WTC11 (cell line): ENCODE measurements at regions not wholly inside any gene's neighbourhood (a gene's known extent, or its start where the extent isn't known, plus 50 kb on each side); places are given as distances from the start of the nearest gene placed in this dataset.

Source experiments
- CBFB ChIP-seq: sonication (generic); formaldehyde crosslinking; IDR thresholded peaks from 2 replicates; pipeline ENCODE4 v1.8.1; 2022; ENCODE audit warnings: mild to moderate bottlenecking, low read depth, missing genetic modification reagents
- ZBTB43 ChIP-seq: sonication (generic); formaldehyde crosslinking; IDR thresholded peaks from 2 replicates; pipeline ENCODE4 v1.8.1; 2023; ENCODE audit warnings: mild to moderate bottlenecking, missing genetic modification reagents
- ZNF232 ChIP-seq: sonication (generic); formaldehyde crosslinking; IDR thresholded peaks from 2 replicates; pipeline ENCODE4 v1.8.0; 2022; ENCODE audit warnings: mild to moderate bottlenecking, missing genetic modification reagents
- TF ChIP-seq, protein P1 (sequence below): sonication (generic); formaldehyde crosslinking; IDR thresholded peaks from 2 replicates; pipeline ENCODE4 v1.8.0; 2022; ENCODE audit warnings: missing genetic modification reagents
- TF ChIP-seq, protein P2 (sequence below): sonication (generic); formaldehyde crosslinking; IDR thresholded peaks from 2 replicates; pipeline ENCODE4 v1.8.1; 2023; ENCODE audit warnings: mild to moderate bottlenecking, missing genetic modification reagents, moderate library complexity

GRCh38 chrX:125029131-125029530 lies 290.5 kb upstream of the TEX13C start:
- TF ChIP-seq, protein P1, sequence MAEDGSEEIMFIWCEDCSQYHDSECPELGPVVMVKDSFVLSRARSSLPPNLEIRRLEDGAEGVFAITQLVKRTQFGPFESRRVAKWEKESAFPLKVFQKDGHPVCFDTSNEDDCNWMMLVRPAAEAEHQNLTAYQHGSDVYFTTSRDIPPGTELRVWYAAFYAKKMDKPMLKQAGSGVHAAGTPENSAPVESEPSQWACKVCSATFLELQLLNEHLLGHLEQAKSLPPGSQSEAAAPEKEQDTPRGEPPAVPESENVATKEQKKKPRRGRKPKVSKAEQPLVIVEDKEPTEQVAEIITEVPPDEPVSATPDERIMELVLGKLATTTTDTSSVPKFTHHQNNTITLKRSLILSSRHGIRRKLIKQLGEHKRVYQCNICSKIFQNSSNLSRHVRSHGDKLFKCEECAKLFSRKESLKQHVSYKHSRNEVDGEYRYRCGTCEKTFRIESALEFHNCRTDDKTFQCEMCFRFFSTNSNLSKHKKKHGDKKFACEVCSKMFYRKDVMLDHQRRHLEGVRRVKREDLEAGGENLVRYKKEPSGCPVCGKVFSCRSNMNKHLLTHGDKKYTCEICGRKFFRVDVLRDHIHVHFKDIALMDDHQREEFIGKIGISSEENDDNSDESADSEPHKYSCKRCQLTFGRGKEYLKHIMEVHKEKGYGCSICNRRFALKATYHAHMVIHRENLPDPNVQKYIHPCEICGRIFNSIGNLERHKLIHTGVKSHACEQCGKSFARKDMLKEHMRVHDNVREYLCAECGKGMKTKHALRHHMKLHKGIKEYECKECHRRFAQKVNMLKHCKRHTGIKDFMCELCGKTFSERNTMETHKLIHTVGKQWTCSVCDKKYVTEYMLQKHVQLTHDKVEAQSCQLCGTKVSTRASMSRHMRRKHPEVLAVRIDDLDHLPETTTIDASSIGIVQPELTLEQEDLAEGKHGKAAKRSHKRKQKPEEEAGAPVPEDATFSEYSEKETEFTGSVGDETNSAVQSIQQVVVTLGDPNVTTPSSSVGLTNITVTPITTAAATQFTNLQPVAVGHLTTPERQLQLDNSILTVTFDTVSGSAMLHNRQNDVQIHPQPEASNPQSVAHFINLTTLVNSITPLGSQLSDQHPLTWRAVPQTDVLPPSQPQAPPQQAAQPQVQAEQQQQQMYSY (CRISPR knock-in tag) = no peak
- TF ChIP-seq ZBTB43 = no peak
- TF ChIP-seq, protein P2, sequence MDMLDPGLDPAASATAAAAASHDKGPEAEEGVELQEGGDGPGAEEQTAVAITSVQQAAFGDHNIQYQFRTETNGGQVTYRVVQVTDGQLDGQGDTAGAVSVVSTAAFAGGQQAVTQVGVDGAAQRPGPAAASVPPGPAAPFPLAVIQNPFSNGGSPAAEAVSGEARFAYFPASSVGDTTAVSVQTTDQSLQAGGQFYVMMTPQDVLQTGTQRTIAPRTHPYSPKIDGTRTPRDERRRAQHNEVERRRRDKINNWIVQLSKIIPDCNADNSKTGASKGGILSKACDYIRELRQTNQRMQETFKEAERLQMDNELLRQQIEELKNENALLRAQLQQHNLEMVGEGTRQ (CRISPR knock-in tag) = no peak
- no peak for TF ChIP-seq CBFB (CRISPR knock-in tag)
- TF ChIP-seq ZNF232 (CRISPR knock-in tag) = no peak
